ENCODE measurements at regions not wholly inside any gene's neighbourhood (a gene's known extent, or its start where the extent isn't known, plus 50 kb on each side); places are given as distances from the start of the nearest gene placed in this dataset.

DNA sequence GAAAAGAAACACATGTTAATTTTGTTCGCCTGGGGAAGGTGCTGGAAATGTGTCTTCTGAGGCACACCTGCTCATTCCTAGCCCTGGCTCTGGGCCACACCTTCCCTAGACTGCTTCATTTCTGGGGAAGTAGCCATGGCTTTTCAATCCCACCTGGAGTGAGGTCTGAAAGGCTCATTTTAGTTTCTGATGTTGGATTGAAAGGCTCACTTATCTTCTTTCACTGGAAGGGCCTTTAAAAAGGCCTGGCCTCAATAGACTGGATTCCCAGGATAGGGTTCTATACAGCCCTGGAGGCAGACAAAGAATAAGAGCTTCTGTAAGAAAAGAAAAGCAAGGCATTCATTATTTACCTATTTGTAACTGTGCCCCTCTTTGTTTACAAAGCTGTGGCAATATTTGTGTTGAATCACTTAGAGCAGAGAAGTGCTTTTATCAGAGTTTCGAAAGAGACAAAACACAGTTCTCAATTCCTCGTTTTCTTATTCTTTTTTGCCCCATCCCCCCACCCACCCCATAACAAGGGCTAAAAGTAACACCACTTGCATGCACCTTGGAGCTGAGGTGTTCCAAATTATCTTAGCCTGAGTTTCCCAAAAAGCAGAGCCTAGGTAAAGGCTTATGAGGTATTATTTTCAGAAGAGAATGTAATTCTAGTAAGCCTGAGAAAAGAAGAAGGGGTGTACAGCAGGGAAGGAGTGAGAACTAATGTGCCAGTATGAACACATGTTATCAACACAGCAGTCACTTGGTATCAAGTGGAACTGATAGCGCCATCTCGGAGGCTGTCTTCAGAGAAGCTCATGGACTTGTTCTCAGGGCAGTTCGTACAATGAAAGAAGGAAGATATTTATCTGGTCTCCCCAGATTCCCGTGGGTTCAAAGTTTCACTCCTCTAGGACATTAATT lies 413.1 kb downstream of the KCTD16 start:
- DNase-seq (ENCODE audit: low read depth in 4 of 4, low spot score in 3 of 4): no peak

DNA sequence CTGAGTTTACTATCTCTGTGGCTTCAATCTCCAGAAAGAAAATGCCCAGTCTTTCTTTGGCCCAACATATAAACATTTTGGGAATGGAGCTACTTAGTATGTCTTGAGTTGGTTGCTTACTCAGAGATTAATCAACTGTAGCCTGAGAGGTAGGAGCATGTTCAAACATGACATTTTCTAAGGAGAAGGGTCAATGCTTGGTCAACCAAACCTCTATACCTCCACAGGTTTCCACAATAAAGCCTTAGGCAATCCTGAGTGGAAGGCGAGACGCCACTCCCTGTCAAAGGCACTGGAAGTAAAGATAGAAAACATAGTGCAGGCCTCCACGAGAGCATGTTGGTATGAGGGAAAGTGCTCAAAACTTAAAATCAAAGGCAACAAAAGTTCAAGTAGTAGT lies 411.4 kb downstream of the KCTD16 start:
- no peak for DNase-seq (ENCODE audit: low read depth in 4 of 4, low spot score in 3 of 4)

DNA sequence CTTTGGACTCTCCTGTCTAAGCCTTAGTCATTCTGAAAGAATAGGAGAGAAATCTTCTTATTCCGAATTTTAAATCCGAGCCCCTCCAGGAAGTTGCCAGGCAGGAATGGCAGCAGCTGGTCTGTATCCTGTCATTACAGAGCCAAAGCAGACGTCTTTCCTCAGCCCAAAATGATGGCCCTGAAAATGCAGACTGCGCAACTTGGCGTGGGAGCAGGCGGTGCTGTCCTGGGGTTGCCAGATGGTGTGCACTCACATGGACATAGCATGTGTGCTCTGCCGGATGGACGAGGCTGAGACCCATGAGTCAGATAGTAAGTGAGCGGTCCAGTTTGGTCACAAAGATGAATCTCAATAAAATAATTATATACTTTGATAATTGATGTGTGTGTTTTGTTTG lies 410.4 kb downstream of the KCTD16 start:
- DNase-seq (ENCODE audit: low read depth in 4 of 4, low spot score in 3 of 4): no peak

DNA sequence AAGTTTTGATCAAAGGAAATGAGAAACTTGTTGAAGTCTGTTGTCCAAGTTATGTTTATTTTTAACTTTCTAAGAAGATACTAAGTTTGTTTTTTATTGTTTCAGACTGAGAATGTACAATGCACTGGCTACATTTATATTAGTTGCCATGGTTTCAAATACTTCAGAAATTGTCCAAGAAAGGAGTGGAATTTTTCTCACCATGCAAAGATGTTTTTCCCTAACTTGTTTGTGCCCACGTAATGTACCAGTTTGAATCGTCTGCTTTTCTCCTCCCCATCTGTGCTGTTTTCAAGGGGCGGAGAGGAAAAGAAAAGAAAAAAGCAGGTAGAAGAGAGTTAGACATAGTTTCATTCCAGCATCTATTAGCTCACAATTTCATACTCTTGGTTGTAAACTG lies 407.0 kb downstream of the KCTD16 start:
- DNase-seq (ENCODE audit: low read depth in 4 of 4, low spot score in 3 of 4): no peak

DNA sequence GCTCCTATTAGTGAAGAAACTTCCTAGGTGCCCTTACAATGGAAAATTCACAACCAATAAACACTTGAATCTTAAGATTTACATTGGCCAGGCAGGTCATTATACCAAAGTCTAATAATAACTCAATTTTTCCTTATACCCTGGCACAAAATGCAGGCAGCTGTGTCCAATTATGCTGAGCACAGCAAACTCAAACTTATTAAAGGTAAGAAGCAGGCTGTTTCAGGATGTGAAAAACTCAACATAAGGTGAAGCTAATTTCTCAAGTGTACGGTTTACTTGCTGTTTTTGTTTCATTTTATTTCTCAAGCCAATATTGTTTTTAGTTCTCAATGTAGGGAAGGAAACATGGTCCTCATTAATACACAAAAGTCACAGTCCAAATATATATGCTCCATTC lies 405.1 kb downstream of the KCTD16 start:
- DNase-seq (ENCODE audit: low read depth in 4 of 4, low spot score in 3 of 4): no peak

DNA sequence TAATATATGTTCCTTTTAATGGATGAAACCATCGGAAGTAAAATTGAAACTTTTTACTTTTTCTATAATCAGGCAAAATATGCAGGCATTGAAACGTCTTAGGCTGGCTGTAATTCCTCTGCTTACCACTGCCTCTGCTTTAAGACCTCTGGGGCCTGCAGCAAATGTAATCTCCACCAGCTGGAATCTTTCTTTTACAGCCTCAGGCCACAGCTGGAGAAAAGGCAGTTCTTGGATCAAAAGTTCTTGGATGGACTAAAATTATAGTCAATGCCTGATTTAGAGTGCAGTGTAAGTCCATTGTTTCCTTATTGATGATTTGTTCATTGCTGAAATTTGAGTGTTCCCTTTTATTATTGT lies 396.7 kb downstream of the KCTD16 start:
- DNase-seq (ENCODE audit: low read depth in 4 of 4, low spot score in 3 of 4): no peak

DNA sequence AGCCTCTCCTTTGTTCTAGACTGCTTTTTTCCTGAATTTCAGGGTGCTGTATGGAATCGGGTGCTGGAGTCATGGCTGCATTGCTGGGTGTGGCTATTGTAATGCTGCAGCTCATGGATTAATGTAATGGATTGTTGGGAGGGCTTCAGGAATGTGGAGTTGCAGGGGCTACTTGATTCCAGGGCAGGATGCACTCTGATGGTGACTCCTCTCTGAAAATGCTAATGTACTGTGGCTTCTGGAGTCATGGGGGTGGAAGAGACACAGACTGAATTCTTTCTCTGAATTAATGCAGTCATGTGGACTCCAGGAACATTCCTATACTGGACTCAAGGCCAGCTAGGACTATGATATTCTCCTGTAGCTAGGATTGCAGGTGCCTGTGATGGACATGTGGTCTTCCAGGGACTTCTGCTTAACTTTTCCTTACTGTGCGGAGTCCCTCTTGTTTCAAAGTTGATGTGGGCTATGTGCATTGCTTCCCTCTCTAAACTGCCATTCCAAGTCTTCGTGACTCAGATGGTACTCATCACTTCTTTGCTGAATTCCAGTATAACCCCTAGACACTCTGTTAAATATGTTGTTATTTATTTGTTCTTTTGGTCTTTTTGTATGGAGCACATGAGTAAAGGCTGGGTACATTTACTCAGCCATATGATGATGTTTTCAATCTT lies 396.2 kb downstream of the KCTD16 start:
- no peak for DNase-seq (ENCODE audit: low read depth in 4 of 4, low spot score in 3 of 4)

DNA sequence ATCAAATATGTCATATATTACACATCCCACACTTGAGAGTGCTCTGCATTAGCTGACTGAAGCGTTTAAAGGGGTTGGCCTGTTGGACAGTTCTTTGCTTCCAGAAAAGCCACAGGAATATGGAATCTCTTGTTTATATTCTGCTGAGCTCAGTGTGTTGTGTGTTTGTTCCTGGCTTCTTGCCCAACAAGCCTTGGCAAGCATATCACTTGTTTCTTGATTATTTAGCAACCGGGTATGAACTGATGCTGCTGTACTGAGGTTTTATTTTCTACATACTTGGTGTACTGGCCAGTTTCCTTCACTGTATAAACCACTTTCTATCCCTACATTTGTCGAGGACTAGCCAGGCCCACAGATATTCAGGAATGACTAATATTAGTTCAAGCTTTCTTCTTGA lies 378.9 kb downstream of the KCTD16 start:
- DNase-seq (ENCODE audit: low read depth in 4 of 4, low spot score in 3 of 4): peak; percentile 23 to 38 (median 26)

DNA sequence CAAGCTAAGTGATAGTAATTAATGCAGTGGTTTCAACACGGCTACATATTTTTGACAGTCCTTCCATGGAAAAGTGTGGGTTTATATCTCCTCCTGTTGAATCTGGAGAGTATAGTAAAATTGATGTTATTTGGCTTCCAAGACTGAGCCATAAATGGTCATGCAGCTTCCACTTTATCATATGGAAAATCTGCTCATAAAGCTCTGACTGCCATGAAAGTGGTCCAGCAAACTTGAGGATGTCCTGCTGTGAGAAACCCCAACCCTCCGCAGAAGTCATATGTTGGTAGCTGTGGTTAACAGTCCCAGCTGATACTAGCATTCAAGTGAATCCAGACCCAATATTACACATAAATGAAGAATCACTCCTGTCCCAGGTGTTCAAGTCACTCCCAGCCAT lies 378.3 kb downstream of the KCTD16 start:
- peak in 1 of 4 donors; percentile 3 for DNase-seq (ENCODE audit: low read depth in 4 of 4, low spot score in 3 of 4)

DNA sequence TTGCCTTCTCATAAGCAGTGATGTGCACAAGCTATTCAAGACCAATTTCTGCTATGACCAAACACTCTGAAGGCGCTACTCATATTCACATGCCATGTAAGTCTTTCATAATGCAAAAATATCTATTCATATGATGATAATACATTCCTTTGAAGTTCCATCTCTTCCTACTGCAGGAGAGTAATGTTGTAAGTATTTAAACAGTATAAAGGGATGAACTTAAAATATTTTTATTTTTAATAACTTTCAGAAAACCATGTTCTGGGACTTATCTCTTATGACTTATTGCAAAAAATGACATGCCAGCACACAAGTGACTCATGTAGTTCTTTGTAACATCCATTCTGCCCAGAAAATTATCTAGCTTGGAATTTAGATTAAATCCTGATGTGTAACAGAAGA lies 376.4 kb downstream of the KCTD16 start:
- DNase-seq (ENCODE audit: low read depth in 4 of 4, low spot score in 3 of 4): no peak

DNA sequence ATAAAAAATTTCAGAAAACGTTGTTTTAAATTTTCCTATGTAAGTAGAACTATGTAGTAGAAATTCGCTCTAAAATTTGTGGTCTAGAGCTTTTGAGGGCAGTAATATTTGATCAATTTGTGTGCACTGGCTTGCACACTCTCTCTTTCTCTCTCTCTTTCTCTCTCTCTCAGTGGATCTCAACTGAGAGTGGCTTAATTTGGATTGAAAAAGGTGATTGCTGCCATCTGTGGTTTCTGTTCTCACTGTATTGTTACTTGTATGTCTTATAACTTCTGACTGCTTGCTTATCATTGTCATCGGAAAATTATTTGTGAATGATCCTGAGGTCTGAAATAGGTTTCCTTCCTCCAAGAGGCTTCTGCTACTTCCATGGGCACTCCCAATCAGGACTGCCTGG lies 368.2 kb downstream of the KCTD16 start:
- DNase-seq (ENCODE audit: low read depth in 4 of 4, low spot score in 3 of 4): no peak
